NB4 (cell line): ENCODE measurements at regions not wholly inside any gene's neighbourhood (a gene's known extent, or its start where the extent isn't known, plus 50 kb on each side); places are given as distances from the start of the nearest gene placed in this dataset.

ENCODE experiments used
- MYC ChIP-seq: IDR thresholded peaks from 2 replicates; pipeline ENCODE4 v1.6.1; 2011; ENCODE audit warnings: low read depth, low read length
- TF ChIP-seq, protein P1 (sequence below): IDR thresholded peaks from one replicate; pipeline ENCODE4 v1.5.1; 2012; ENCODE audit warnings: low read depth, low read length

DNA sequence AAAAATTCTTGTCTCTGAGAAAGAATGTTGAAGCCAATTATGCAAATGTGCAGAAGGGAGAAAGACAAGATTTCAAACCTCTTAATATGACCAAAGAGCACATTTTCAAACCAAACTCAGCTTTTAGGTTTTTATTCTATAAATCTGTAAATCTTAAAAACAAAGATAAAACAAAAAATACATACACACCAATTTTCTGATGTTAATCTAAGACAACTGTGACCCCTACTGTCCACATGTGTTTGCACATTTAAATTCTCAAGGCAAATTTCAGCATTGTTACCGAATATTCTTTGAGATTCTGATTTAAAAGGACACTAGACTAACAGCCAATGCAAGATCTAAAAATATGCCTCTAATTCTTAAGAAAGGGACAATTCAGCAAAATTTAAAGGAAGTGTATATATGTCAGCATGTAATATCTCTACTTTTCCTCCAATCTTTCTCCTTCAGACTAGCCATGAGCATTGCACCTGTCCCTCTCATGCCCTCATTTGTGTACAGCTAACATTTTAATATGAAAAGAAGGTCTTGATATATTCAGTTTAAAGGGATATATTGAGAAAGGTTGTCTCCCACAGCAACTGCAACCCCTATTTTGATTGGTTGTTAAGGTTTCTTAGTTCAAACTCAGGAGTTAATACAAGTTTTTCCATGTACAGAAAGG, 417.9 kb downstream of the IPMK start:
- TF ChIP-seq, protein P1, sequence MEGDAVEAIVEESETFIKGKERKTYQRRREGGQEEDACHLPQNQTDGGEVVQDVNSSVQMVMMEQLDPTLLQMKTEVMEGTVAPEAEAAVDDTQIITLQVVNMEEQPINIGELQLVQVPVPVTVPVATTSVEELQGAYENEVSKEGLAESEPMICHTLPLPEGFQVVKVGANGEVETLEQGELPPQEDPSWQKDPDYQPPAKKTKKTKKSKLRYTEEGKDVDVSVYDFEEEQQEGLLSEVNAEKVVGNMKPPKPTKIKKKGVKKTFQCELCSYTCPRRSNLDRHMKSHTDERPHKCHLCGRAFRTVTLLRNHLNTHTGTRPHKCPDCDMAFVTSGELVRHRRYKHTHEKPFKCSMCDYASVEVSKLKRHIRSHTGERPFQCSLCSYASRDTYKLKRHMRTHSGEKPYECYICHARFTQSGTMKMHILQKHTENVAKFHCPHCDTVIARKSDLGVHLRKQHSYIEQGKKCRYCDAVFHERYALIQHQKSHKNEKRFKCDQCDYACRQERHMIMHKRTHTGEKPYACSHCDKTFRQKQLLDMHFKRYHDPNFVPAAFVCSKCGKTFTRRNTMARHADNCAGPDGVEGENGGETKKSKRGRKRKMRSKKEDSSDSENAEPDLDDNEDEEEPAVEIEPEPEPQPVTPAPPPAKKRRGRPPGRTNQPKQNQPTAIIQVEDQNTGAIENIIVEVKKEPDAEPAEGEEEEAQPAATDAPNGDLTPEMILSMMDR: no peak
- no peak for TF ChIP-seq MYC
